ENCODE measurements at regions not wholly inside any gene's neighbourhood (a gene's known extent, or its start where the extent isn't known, plus 50 kb on each side); places are given as distances from the start of the nearest gene placed in this dataset.

DNA sequence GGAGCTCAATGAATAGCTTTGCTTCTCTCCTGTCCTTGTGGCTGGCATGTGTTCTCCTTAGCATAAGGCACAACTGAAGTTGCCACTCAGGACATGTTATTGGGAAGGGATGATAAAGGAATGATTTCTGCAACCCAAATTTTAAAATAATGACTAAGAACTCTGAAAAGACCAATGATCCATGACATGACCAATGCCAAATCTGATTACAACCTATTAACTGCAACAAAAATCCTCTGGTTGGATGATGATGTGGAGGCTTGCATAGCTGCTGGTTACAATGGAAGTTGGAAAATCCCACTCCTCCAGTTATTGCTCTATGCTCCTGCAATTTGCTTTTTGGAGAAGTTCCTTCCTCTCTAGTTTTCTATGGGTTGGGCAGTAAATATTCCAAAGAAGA, 63.4 kb upstream of the FBXL4 start:
- TF ChIP-seq POLR2AphosphoS5 (IDR thresholded peaks at IDR 0.05) (no peak), POLR2A (IDR thresholded peaks at IDR 0.05) (no peak)
- TF ChIP-seq, protein P1, sequence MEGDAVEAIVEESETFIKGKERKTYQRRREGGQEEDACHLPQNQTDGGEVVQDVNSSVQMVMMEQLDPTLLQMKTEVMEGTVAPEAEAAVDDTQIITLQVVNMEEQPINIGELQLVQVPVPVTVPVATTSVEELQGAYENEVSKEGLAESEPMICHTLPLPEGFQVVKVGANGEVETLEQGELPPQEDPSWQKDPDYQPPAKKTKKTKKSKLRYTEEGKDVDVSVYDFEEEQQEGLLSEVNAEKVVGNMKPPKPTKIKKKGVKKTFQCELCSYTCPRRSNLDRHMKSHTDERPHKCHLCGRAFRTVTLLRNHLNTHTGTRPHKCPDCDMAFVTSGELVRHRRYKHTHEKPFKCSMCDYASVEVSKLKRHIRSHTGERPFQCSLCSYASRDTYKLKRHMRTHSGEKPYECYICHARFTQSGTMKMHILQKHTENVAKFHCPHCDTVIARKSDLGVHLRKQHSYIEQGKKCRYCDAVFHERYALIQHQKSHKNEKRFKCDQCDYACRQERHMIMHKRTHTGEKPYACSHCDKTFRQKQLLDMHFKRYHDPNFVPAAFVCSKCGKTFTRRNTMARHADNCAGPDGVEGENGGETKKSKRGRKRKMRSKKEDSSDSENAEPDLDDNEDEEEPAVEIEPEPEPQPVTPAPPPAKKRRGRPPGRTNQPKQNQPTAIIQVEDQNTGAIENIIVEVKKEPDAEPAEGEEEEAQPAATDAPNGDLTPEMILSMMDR (IDR thresholded peaks at IDR 0.05 in 8 of 11, conservative IDR thresholded peaks at IDR 0.05 in 3 of 11): no peak
